Endothelial cell of umbilical vein (primary cell): ENCODE measurements at regions not wholly inside any gene's neighbourhood (a gene's known extent, or its start where the extent isn't known, plus 50 kb on each side); places are given as distances from the start of the nearest gene placed in this dataset.

Source experiments
- BruUV-seq: library from RNA; stranded (reverse); fragments of 400-500 nt; replicated peaks from 2 replicates; lab custom pipeline; 2021; lab: Mats Ljungman, UMichigan
- CTCF ChIA-PET: fragments of 300-600, 350-600 bp; sonication (Branson Sonifier 250); formaldehyde crosslinking; loops from one replicate; lab custom pipeline; 2021; ENCODE audit warnings: antibody characterized with exemption, inconsistent platforms; lab: Charles Lee
- POLR2A ChIA-PET: fragments of 300-600, 350-600 bp; sonication (Branson Sonifier 250); formaldehyde crosslinking; loops from one replicate; lab custom pipeline; 2021; ENCODE audit warnings: antibody characterized with exemption, inconsistent platforms; lab: Charles Lee
- DNase-seq: peaks from one replicate; pipeline ENCODE4 v3.0.0-alpha.2; 2011; ENCODE audit warnings: low read depth, low spot score
- FAIRE-seq: peaks from 2 replicates; lab custom pipeline; 2011; peaks lifted over from hg19 to GRCh38; lab: Jason Lieb, UNC
- H2AFZ ChIP-seq: 2 replicates; pipeline ENCODE4 v1.6.0; 2012; ENCODE audit warnings: low read depth, low read length, control low read depth, inconsistent platforms
- H3K27ac ChIP-seq: 2 replicates; pipeline ENCODE4 v1.5.1; 2011; ENCODE audit warnings: low read depth, mild to moderate bottlenecking, control low read depth, low read length, moderate library complexity; ENCODE audit not compliant: insufficient read depth
- H3K27me3 ChIP-seq, 2 experiments: 2 replicates each; pipeline versions ENCODE4 v1.6.0 to v1.6.1; 2011; ENCODE audit warnings: low read length in 2 of 2, mixed read lengths in 1 of 2; ENCODE audit not compliant: control insufficient read depth in 2 of 2, insufficient read depth in 2 of 2
- H3K36me3 ChIP-seq, 2 experiments: 2 replicates in 1 of 2; 3 replicates in 1 of 2; pipeline ENCODE4 v1.5.1; 2011; ENCODE audit warnings: low read length in 2 of 2, mild to moderate bottlenecking in 1 of 2, moderate library complexity in 1 of 2; ENCODE audit not compliant: control insufficient read depth in 2 of 2, insufficient read depth in 2 of 2; ENCODE audit errors: extremely low read depth in 1 of 2
- H3K4me1 ChIP-seq: 3 replicates; pipeline ENCODE4 v1.5.1; 2011; ENCODE audit warnings: mild to moderate bottlenecking, low read length; ENCODE audit not compliant: control insufficient read depth, insufficient read depth; ENCODE audit errors: extremely low read depth
- H3K4me2 ChIP-seq: 2 replicates; pipeline ENCODE4 v1.6.1; 2011; ENCODE audit warnings: low read length, control low read depth, mixed read lengths; ENCODE audit not compliant: insufficient read depth
- H3K4me3 ChIP-seq, 3 experiments: fragments of 200-600 bp in 1 of 3; sonication (generic), shearing (Covaris generic) in 1 of 3; replicated peaks in 1 of 3; 2 replicates each; pipeline ENCODE4 v1.5.1; 2011 to 2016; ENCODE audit warnings: control low read depth in 3 of 3, low read length in 3 of 3, mild to moderate bottlenecking in 2 of 3, inconsistent platforms in 1 of 3, low read depth in 1 of 3, moderate library complexity in 1 of 3; ENCODE audit not compliant: insufficient read depth in 1 of 3
- H3K79me2 ChIP-seq: 2 replicates; pipeline ENCODE4 v1.6.0; 2012; ENCODE audit warnings: low read length, inconsistent platforms; ENCODE audit not compliant: control insufficient read depth, insufficient read depth
- H3K9ac ChIP-seq: replicated peaks from 2 replicates; pipeline ENCODE3; 2011; ENCODE audit warnings: low read length, control low read depth; ENCODE audit not compliant: insufficient read depth; ENCODE audit errors: extremely low read depth
- H3K9me1 ChIP-seq: replicated peaks from 3 replicates; pipeline ENCODE4 v1.6.0; 2011; ENCODE audit warnings: mild to moderate bottlenecking, low read length; ENCODE audit not compliant: control insufficient read depth, insufficient read depth; ENCODE audit errors: extremely low read depth
- H3K9me3 ChIP-seq: replicated peaks from 2 replicates; pipeline ENCODE4 v1.5.1; 2012; ENCODE audit warnings: low read length, inconsistent platforms; ENCODE audit not compliant: control insufficient read depth, insufficient read depth
- H4K20me1 ChIP-seq: replicated peaks from 2 replicates; pipeline ENCODE3; 2011; ENCODE audit warnings: mild to moderate bottlenecking, low read length; ENCODE audit not compliant: control insufficient read depth, insufficient read depth; ENCODE audit errors: extremely low read depth
- CTCF ChIP-seq, 2 donors: IDR thresholded peaks; 1 replicate in 1 of 2; 2 replicates in 1 of 2; pipeline ENCODE4 v1.5.1; 2011; ENCODE audit warnings: low read length in 2 of 2, mild to moderate bottlenecking in 2 of 2, moderate library complexity in 2 of 2, control low read depth in 1 of 2, inconsistent platforms in 1 of 2, low read depth in 1 of 2; ENCODE audit not compliant: insufficient read depth in 1 of 2; ENCODE audit errors: extremely low read depth in 1 of 2
- EZH2 ChIP-seq: IDR thresholded peaks from 2 replicates; pipeline ENCODE4 v1.6.1; 2012; ENCODE audit warnings: borderline replicate concordance, low read depth, mild to moderate bottlenecking, moderate library complexity, low read length, inconsistent platforms; ENCODE audit not compliant: severe bottlenecking
- FOS ChIP-seq: IDR thresholded peaks from 2 replicates; pipeline ENCODE4 v1.6.1; 2011; ENCODE audit warnings: mild to moderate bottlenecking, low read length, moderate library complexity, borderline replicate concordance; ENCODE audit not compliant: insufficient read depth
- GATA2 ChIP-seq: IDR thresholded peaks from 2 replicates; pipeline ENCODE4 v1.7.0; 2011; ENCODE audit warnings: low read depth, mild to moderate bottlenecking, moderate library complexity, mixed read lengths, low read length; ENCODE audit not compliant: insufficient read length, insufficient read depth
- JUN ChIP-seq: IDR thresholded peaks from 2 replicates; pipeline ENCODE4 v1.6.1; 2011; ENCODE audit warnings: borderline replicate concordance, low read depth; ENCODE audit not compliant: insufficient read length, insufficient read depth
- MAX ChIP-seq: IDR thresholded peaks from 2 replicates; pipeline ENCODE4 v1.6.1; 2011; ENCODE audit not compliant: insufficient read depth, insufficient read length
- MYC ChIP-seq: IDR thresholded peaks from one replicate; pipeline ENCODE4 v1.6.1; 2011; ENCODE audit warnings: mild to moderate bottlenecking, low read depth, low read length
- POLR2A ChIP-seq: IDR thresholded peaks from 2 replicates; pipeline ENCODE4 v1.6.1; 2012; ENCODE audit warnings: low read depth, mild to moderate bottlenecking, control low read depth, low read length
- POLR2AphosphoS5 ChIP-seq: IDR thresholded peaks from 2 replicates; pipeline ENCODE4 v1.6.1; 2012; ENCODE audit warnings: low read depth, mild to moderate bottlenecking, control low read depth, low read length, moderate library complexity; ENCODE audit not compliant: insufficient read depth
- dilution Hi-C: fragments of 300-500 bp; cut with MboI; formaldehyde crosslinking; loops from one replicate; pipeline ENCODE4 v1.15.0; 2019; ENCODE audit warnings: low sequenced_read_pairs; ENCODE audit not compliant: extremely low pct_ligation_motif_present
- intact Hi-C: fragments of 100-400 bp; cut with micrococcal nuclease; formaldehyde crosslinking; loops from one replicate; pipeline ENCODE4 v1.10.0; 2022

- no peak overlapping the region for H3K27ac ChIP-seq
- H3K27me3 ChIP-seq: no peaks in the 10 kb centered on the region
- BruUV-seq: no TSS peak
- intact Hi-C loops (loop anchor here (2.0 kb wide), 1 partner anchor 17 kb away; no protein-coding TSS in a partner anchor), dilution Hi-C loops (no loop called here)
- no peak overlapping the region for H3K4me3 ChIP-seq
- peak overlapping the region; percentile 6 for H3K4me2 ChIP-seq
- no peaks in the 10 kb centered on the region for H3K36me3 ChIP-seq
- no peak overlapping the region for H2AFZ ChIP-seq
- peak; percentile 40 for DNase-seq
- no peaks in the 10 kb centered on the region for H3K9me3 ChIP-seq
- POLR2A ChIA-PET: no interaction called here
- H3K9ac ChIP-seq: no peak overlapping the region
- H3K4me1 ChIP-seq: peaks cover 6% of the 10 kb centered on the region
- TF ChIP-seq GATA2 (no peak), MAX (no peak), CTCF (IDR thresholded peaks at IDR 0.05; ENCODE audit: extremely low read depth in 1 of 2, insufficient read depth in 1 of 2, low read depth in 1 of 2, low read length in 2 of 2) (no peak), FOS (no peak), POLR2A (no peak), JUN (no peak), MYC (no peak), POLR2AphosphoS5 (no peak), EZH2 (no peak)
- no peak for FAIRE-seq
- CTCF ChIA-PET: interaction anchor here (1.0 to 1.5 kb wide), 3 partner anchors 14 to 179 kb away, joined by 3 read pairs; no protein-coding TSS in a partner anchor
- H3K9me1 ChIP-seq: no peaks in the 10 kb centered on the region
- no peaks in the 10 kb centered on the region for H3K79me2 ChIP-seq
- no peaks in the 10 kb centered on the region for H4K20me1 ChIP-seq
Observed at GRCh38 chr3:147795418-147795817, 386.3 kb downstream of the ZIC1 start.
